ENCODE measurements at regions not wholly inside any gene's neighbourhood (a gene's known extent, or its start where the extent isn't known, plus 50 kb on each side); places are given as distances from the start of the nearest gene placed in this dataset.

DNA sequence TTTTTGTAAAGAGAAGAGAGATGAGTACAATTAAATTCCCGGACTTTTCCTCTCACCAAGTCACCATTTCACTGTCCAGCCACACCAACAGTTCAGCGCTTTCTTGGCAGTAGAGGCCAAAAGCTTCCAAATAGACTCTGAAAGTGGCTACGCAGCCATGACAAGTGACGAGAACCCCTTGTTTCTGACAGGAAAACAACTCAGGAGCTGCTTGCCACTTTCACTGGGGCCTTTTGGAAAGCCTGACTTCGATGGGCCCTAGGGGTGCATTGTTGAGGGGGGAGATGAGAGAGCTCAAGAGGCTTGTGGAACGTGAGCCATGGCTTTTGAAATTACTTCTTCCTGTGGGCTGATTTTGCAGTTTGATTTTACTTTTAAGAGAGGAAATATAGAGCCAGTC is 422.1 kb upstream of the FAT3 start:
- TF ChIP-seq, protein P1, sequence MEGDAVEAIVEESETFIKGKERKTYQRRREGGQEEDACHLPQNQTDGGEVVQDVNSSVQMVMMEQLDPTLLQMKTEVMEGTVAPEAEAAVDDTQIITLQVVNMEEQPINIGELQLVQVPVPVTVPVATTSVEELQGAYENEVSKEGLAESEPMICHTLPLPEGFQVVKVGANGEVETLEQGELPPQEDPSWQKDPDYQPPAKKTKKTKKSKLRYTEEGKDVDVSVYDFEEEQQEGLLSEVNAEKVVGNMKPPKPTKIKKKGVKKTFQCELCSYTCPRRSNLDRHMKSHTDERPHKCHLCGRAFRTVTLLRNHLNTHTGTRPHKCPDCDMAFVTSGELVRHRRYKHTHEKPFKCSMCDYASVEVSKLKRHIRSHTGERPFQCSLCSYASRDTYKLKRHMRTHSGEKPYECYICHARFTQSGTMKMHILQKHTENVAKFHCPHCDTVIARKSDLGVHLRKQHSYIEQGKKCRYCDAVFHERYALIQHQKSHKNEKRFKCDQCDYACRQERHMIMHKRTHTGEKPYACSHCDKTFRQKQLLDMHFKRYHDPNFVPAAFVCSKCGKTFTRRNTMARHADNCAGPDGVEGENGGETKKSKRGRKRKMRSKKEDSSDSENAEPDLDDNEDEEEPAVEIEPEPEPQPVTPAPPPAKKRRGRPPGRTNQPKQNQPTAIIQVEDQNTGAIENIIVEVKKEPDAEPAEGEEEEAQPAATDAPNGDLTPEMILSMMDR (IDR thresholded peaks at IDR 0.05) = no peak

DNA sequence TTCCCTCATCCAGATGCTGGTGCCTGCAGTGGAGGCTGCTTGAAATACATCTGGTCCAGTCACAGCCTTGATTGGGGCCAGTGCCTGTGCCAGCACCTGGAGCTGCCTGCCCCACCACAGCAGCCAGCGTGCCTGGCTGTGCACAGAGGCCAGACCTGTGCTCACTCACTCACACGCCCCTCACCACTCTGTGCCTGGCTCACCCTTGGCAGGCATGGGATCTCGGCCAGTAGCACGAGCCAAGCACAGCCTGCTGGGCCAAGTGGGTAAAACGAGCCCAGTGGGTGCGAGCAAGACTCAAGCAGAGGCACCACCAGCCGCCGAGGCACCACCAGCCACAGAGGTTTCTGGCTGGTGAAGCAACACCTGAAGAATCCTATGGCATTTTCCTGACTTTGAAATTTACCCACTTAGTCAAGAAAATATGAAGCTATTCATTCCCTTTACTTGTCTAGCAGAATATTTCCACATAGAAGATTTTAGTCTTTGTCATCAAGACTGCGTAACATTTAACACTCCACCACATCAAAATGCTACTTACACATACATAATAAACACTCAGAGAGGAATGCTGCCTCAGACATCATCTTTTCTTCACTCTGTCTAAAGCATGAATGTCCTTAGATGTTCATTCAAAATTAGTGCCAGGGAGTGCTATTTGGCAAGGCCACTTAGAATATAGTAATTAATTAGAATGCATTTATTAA is 424.3 kb upstream of the FAT3 start:
- TF ChIP-seq, protein P1 (IDR thresholded peaks at IDR 0.05) = no peak

DNA sequence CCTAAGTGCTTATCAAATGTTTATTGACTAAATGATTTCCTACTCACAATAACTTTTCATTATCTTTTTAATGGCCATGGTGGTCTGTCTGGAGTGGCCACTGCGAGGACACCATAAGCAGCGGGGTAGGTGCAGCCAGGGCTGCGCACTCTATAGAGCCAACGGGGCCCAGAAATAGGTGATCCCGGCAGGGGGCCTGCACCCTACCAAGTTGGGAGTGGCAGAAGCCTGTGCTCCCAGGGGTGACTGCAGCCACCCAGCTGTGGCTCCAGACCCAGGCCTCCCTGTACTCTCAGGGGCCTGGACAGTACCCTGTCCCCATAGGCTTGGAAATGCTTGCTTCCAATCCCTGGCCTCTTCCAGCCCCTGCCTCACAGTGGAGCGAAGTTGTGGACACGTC is 426.4 kb upstream of the FAT3 start:
- TF ChIP-seq, protein P1 (IDR thresholded peaks at IDR 0.05) = no peak

DNA sequence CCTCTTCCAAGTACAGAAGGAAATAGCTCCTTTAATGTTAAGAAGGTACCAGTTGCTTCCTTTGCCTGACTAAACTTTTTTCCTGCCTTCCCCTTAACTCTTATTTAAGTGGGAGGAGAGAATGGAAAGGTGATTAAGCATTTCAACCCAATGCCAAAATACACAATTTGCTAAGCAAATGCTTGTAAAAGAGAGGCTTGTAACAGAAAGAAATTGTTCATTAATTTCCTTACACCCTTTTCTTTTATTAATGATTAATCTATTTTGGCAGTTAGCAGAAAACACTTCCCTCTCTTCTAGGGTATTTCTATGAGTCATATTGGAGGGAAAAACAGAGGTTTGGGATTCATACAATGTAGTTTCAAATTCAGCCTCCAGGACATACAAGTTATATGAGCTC is 427.6 kb upstream of the FAT3 start:
- TF ChIP-seq, protein P1 (IDR thresholded peaks at IDR 0.05) = no peak

DNA sequence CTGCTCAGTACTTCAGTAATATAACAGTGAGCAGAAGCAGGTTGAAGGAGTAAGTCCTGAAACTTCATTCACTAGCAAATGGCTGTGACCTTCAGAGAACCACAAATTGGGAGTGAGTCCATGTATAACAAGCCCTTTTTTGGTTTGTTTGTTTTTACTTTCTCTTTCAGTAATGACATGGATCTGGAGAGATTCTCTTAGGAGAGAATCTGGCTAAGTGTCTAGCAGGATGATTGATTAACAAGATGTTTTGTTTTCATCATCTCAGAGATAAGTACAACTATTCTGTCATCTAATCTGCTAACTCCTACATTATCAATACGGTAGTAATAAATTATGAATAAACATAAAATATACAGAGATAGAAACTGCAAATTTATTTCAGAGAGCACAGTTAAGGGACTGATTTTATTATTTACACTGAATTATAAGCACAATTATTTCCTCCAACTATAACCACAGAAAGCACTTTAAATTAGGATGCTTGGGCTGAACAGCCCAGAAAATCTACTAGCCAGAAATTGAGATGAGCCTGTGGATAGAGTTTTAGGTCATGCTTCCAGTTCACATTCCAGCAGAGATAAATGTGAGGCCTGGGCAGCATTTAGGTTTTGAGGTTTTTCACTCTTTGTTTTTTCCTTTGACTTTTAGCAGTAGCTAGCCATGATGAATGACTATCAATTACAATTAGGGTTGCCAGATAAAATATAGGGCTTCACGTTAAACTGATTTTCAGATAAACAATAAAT is 429.3 kb upstream of the FAT3 start:
- TF ChIP-seq, protein P1 (IDR thresholded peaks at IDR 0.05) = no peak

DNA sequence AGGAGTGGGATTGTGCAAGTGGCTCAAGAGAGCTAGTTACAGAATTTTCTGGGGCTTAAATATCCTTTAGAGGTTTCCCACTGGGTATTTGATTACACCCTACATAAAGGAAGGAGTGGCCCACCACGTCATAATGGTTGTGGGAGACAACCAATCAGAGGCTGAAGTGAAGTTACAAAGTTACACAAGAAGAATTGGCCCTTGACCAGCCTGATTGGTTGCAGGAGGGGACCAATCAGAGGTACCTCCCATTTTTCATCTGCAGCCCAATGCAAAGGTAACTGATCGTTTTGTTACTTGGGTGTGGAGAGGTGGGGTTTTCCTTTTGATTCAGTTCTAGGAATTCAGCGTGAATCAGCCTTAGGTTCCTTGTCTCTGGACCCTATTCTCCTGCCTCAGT is 430.5 kb upstream of the FAT3 start:
- TF ChIP-seq, protein P1 (IDR thresholded peaks at IDR 0.05) = no peak

DNA sequence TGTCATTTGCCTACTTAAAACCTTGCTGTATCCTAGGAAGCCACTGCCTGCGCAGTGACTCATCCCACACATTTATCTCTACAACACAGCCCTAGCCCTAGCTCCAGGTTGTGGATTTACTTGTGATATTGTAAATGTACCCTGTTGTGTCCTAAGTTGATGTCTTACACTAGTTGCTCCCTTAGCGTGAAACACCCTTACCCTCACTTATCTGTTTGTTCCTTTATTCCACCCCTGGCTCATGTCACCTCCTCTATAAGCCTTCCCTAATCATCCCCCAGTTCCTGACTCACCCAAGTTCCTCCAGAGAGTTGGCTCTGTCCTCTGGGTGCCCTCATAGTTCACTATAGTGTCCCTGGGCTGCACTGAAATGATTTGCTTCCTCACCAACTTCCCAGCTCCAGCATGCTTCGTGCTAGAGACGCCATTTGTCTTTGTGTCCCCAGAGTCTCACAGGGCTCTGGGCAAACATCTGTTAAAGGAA is 431.8 kb upstream of the FAT3 start:
- TF ChIP-seq, protein P1 (IDR thresholded peaks at IDR 0.05) = no peak

Data from LNCAP (cell line).